Keratinocyte (primary cell): ENCODE measurements at regions not wholly inside any gene's neighbourhood (a gene's known extent, or its start where the extent isn't known, plus 50 kb on each side); places are given as distances from the start of the nearest gene placed in this dataset.

Experiments used
- DNase-seq: peaks from one replicate; pipeline ENCODE4 v3.0.0-alpha.2; 2011; ENCODE audit warnings: low read depth, missing footprints, low spot score
- FAIRE-seq: peaks from 2 replicates; lab custom pipeline; 2011; peaks lifted over from hg19 to GRCh38; lab: Jason Lieb, UNC
- H2AFZ ChIP-seq: 2 replicates; pipeline ENCODE4 v1.6.0; 2012; ENCODE audit warnings: low read length, control low read depth, inconsistent platforms; ENCODE audit not compliant: control insufficient read depth
- H3K27ac ChIP-seq: 2 replicates; pipeline ENCODE4 v1.5.1; 2011; ENCODE audit warnings: low read length; ENCODE audit not compliant: control insufficient read depth, insufficient read depth
- H3K27me3 ChIP-seq: 3 replicates; pipeline ENCODE4 v1.6.0; 2011; ENCODE audit warnings: low read length; ENCODE audit not compliant: control insufficient read depth, insufficient read depth; ENCODE audit errors: extremely low read depth
- H3K36me3 ChIP-seq, 2 experiments: 2 replicates in 1 of 2; 3 replicates in 1 of 2; pipeline ENCODE4 v1.5.1; 2011; ENCODE audit warnings: low read length in 2 of 2, mild to moderate bottlenecking in 1 of 2; ENCODE audit not compliant: control insufficient read depth in 2 of 2, insufficient read depth in 2 of 2; ENCODE audit errors: extremely low read depth in 1 of 2
- H3K4me1 ChIP-seq: 3 replicates; pipeline ENCODE4 v1.5.1; 2011; ENCODE audit warnings: low read length; ENCODE audit not compliant: control insufficient read depth, insufficient read depth; ENCODE audit errors: extremely low read depth
- H3K4me2 ChIP-seq: 3 replicates; pipeline ENCODE4 v1.6.0; 2011; ENCODE audit warnings: low read depth, low read length; ENCODE audit not compliant: control insufficient read depth, insufficient read depth; ENCODE audit errors: extremely low read depth
- H3K4me3 ChIP-seq, 3 experiments: fragments of 200-600 bp in 1 of 3; sonication (generic) in 1 of 3; 2 replicates in 2 of 3; 3 replicates in 1 of 3; pipeline ENCODE4 v1.5.1; 2011 to 2016; ENCODE audit warnings: low read length in 3 of 3, mild to moderate bottlenecking in 3 of 3, control low read depth in 2 of 3, inconsistent platforms in 1 of 3, low read depth in 1 of 3, mixed read lengths in 1 of 3, mixed run types in 1 of 3, moderate library complexity in 1 of 3; ENCODE audit not compliant: control insufficient read depth in 2 of 3, insufficient read depth in 2 of 3; ENCODE audit errors: extremely low read depth in 1 of 3
- H3K79me2 ChIP-seq: 2 replicates; pipeline ENCODE4 v1.6.0; 2012; ENCODE audit warnings: low read length; ENCODE audit not compliant: control insufficient read depth, insufficient read depth
- H3K9ac ChIP-seq: 3 replicates; pipeline ENCODE4 v1.6.0; 2011; ENCODE audit warnings: low read length; ENCODE audit not compliant: control insufficient read depth, insufficient read depth; ENCODE audit errors: extremely low read depth
- H3K9me1 ChIP-seq: 3 replicates; pipeline ENCODE4 v1.6.0; 2011; ENCODE audit warnings: low read length; ENCODE audit not compliant: control insufficient read depth, insufficient read depth; ENCODE audit errors: extremely low read depth
- H3K9me3 ChIP-seq: 2 replicates; pipeline ENCODE4 v1.5.1; 2012; ENCODE audit warnings: low read depth, low read length; ENCODE audit not compliant: control insufficient read depth
- H4K20me1 ChIP-seq: 3 replicates; pipeline ENCODE4 v1.6.0; 2011; ENCODE audit warnings: low read length; ENCODE audit not compliant: control insufficient read depth, insufficient read depth; ENCODE audit errors: extremely low read depth
- EZH2 ChIP-seq: IDR thresholded peaks from one replicate; pipeline ENCODE4 v1.6.1; 2012; ENCODE audit warnings: inconsistent platforms, mild to moderate bottlenecking, low read length, moderate library complexity
- dilution Hi-C: fragments of 300-500 bp; cut with MboI; formaldehyde crosslinking; loops from one replicate; pipeline ENCODE4 v1.7.0; 2020; ENCODE audit warnings: low sequenced_read_pairs; ENCODE audit not compliant: extremely low pct_ligation_motif_present
- TF ChIP-seq, protein P1 (sequence below), 3 experiments: IDR thresholded peaks in 1 of 3; conservative IDR thresholded peaks in 1 of 3; optimal IDR thresholded peaks in 1 of 3; 2 replicates in 2 of 3; 3 replicates in 1 of 3; pipeline versions ENCODE3 to v1.5.1; 2011; ENCODE audit warnings: low read length in 3 of 3, mild to moderate bottlenecking in 3 of 3, moderate library complexity in 2 of 3, control low read depth in 1 of 3, inconsistent platforms in 1 of 3; ENCODE audit not compliant: insufficient read depth in 2 of 3; ENCODE audit errors: extremely low read depth in 1 of 3

DNA sequence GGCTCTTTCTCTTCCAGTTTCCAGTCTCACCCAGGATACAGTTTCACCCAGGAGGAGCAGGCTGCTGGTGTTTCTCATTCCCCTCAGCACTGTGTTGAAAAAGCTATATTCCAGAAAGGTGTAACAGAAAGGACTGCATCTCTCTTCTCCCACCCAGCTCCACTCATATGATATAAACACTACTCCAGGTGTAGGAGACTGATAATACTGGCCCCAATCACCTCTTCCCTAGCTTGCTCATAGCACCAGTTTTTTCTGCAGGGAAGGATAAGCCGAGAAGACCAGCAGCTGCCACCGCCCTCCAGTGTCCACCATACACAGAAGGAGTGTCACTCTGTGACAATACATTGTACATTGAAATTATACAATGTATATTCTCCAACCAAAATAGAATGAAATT lies 105.5 kb upstream of the STK26 start:
- FAIRE-seq (no peak), DNase-seq (no peak)
- H3K79me2 ChIP-seq: no peaks in the 10 kb centered on the region
- no peak overlapping the region for H3K27ac ChIP-seq
- H3K4me2 ChIP-seq: no peak overlapping the region
- H3K4me1 ChIP-seq: no peaks in the 10 kb centered on the region
- no peaks in the 10 kb centered on the region for H3K36me3 ChIP-seq
- TF ChIP-seq EZH2: no peak
- TF ChIP-seq, protein P1, sequence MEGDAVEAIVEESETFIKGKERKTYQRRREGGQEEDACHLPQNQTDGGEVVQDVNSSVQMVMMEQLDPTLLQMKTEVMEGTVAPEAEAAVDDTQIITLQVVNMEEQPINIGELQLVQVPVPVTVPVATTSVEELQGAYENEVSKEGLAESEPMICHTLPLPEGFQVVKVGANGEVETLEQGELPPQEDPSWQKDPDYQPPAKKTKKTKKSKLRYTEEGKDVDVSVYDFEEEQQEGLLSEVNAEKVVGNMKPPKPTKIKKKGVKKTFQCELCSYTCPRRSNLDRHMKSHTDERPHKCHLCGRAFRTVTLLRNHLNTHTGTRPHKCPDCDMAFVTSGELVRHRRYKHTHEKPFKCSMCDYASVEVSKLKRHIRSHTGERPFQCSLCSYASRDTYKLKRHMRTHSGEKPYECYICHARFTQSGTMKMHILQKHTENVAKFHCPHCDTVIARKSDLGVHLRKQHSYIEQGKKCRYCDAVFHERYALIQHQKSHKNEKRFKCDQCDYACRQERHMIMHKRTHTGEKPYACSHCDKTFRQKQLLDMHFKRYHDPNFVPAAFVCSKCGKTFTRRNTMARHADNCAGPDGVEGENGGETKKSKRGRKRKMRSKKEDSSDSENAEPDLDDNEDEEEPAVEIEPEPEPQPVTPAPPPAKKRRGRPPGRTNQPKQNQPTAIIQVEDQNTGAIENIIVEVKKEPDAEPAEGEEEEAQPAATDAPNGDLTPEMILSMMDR (optimal IDR thresholded peaks at IDR 0.05 in 1 of 3, IDR thresholded peaks at IDR 0.05 in 1 of 3, conservative IDR thresholded peaks at IDR 0.05 in 1 of 3; ENCODE audit: extremely low read depth in 1 of 3, insufficient read depth in 2 of 3, low read length in 3 of 3): no peak
- no peaks in the 10 kb centered on the region for H3K9me1 ChIP-seq
- no peaks in the 10 kb centered on the region for H4K20me1 ChIP-seq
- no peak overlapping the region for H3K4me3 ChIP-seq
- no peak overlapping the region for H3K9ac ChIP-seq
- no peaks in the 10 kb centered on the region for H3K27me3 ChIP-seq
- dilution Hi-C loops: no loop called here
- no peak overlapping the region for H2AFZ ChIP-seq
- H3K9me3 ChIP-seq: no peaks in the 10 kb centered on the region

DNA sequence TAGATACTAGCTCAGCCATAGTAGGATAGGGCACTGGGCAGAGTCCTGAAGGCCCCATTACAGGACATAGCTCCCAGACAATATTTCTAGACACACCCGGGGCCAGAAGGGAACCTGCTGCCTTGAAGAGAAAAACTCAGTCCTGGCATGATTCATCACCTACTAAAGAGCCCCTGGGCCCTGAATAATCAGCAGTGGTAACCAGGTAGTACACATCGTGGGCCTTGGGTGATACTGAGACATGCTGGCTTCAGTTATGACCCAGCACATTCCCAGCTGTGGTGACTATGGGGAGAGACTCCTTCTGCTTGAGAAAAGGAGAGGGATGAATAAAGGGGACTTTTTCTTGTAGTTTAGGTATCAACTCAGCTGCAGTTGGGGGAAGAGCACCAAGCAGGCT lies 104.3 kb upstream of the STK26 start:
- FAIRE-seq (no peak), DNase-seq (no peak)
- Histone ChIP-seq H2AFZ (no peak overlapping the region), H3K27ac (no peak overlapping the region), H3K4me2 (no peak overlapping the region), H3K79me2 (no peaks in the 10 kb centered on the region), H3K9me3 (no peaks in the 10 kb centered on the region), H3K4me1 (no peaks in the 10 kb centered on the region), H3K4me3 (no peak overlapping the region), H3K9ac (no peak overlapping the region), H3K9me1 (no peaks in the 10 kb centered on the region), H3K27me3 (no peaks in the 10 kb centered on the region), H3K36me3 (no peaks in the 10 kb centered on the region), H4K20me1 (no peaks in the 10 kb centered on the region)
- dilution Hi-C loops: no loop called here
- no peak for TF ChIP-seq EZH2
- TF ChIP-seq, protein P1 (optimal IDR thresholded peaks at IDR 0.05 in 1 of 3, IDR thresholded peaks at IDR 0.05 in 1 of 3, conservative IDR thresholded peaks at IDR 0.05 in 1 of 3; ENCODE audit: extremely low read depth in 1 of 3, insufficient read depth in 2 of 3, low read length in 3 of 3): no peak
